GM19239 (cell line): ENCODE measurements at regions not wholly inside any gene's neighbourhood (a gene's known extent, or its start where the extent isn't known, plus 50 kb on each side); places are given as distances from the start of the nearest gene placed in this dataset.

Experiments used
- DNase-seq: peaks from one replicate; pipeline ENCODE4 v3.0.0; 2011; ENCODE audit warnings: low spot score; ENCODE audit not compliant: insufficient read length
- FAIRE-seq: peaks from 2 replicates; lab custom pipeline; 2011; peaks lifted over from hg19 to GRCh38; lab: Jason Lieb, UNC

DNA sequence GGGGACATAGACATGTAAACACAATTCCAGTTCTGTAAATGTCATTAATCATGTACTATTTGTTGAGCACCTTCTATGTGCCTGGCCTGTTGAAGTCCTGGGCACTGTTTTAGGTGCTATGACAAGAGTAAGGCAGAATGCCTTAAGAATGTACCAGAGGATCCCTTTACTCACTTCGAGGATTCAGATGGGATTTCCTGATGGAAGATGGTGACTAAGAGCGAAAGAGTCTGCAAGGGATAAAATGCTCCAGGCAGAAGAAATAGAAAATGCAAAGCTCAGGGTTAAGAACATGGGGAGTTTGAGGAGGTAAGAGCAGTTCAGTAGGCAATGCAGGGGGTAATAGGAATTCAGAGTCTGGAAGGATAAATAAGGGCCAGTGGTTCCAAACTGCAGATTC is 671.3 kb upstream of the TBX3 start:
- DNase-seq (no peak), FAIRE-seq (no peak)

DNA sequence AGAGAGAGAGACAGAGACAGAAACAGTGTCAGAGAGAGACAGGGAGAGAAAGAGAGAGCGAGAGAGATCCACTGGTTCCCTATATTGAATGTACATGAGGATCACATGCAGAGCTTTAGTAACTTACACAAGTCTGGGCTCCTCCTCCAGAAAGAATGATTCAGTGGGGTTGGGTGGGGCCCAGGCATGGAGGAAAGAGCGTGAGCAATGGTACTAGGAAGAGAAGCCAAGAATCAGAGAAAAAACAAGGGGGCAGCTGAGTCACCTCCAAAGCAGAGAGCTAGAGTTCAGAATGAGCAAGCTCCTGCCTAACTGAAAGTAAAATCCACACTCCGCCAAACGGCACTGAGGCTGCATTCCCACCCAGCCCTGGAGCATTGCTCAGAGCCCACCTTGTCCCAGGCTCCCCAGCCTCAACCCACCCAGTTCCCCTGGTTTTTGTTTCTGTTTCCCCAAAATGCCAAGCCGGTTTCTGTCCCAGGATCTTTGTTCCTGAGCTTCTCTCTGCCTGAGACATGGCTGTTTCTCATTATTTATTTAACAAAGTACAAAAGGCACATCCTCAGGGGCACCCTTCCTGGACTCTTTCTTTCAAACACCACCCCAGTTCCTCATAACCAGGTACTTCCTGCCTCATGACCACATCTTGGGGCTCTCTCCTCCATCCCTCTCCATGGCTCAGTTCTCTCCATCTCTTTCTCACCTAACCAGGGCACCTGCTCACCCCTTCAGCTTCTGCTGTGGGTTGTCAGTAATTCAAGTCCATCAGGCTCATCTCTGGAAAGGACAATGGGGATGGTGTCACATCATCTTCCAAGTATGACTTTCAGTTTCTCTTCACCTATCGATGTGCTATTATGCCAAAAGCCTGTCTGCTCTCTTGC is 670.3 kb upstream of the TBX3 start:
- FAIRE-seq (no peak), DNase-seq (no peak)

DNA sequence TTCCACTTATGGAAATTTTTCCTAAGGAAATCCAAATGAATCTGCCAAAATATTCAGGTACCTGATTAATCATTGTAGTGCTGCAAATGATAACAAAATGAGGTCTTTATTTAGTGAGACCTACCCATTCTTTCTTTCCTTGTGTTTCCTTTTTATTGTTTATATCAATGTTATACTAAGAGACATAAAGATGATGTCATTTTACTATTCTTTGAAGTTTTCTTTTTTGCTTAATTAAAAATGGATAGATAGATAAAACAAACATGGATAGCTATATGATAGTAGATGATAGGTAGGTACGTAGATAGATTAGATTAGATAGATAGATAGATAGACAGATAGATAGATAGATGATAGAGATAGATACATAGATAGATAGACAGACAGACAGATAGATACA is 669.5 kb upstream of the TBX3 start:
- no peak for FAIRE-seq

DNA sequence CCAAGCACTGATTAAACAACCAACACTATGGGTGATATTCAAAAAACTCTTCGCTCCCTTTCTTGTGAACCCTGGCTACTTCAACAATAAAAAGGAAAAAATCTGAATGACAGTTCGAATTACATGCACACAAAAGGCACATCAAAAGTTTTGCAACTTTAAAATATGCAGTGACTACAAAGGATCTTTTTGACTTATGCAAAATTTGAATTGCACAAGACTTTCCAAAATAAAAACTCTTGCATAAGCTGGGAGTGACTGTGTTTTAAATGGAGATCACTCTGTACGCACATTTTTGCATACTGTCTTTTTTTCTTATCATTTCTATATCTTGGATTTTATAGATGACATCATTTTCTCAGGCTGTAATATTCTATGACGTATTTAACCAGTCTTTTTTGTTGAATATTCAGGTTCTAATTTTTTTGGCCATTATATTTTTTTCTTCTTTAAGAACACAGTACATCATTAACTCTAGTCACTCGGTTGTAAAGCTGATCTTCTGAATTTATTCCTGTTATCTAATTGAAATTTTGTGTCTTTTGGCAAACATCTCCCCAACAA is 667.6 kb upstream of the TBX3 start:
- no peak for DNase-seq
- FAIRE-seq = no peak

More for the DNA sequence above, 669.5 kb upstream of the TBX3 start:
- no peak for DNase-seq

DNA sequence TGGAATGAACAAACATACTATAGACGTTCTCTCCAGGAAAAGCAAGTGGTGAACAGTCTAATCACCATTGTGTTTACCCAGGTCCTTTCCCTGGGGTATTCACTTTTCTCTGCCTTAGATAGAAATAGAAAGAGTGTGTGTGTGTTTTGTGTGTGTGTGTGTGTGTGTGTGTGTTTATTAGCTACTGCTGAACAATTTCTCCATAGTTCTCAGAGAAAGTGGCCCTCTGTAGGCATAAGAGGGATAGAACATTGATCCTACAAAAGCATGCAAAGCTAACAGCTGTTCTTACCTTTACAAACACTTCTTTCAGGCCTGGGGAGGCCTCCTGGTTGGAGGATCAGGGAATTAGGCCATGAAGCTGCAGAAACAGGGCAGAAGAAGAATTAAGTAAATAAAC is 665.7 kb upstream of the TBX3 start:
- DNase-seq = no peak

DNA sequence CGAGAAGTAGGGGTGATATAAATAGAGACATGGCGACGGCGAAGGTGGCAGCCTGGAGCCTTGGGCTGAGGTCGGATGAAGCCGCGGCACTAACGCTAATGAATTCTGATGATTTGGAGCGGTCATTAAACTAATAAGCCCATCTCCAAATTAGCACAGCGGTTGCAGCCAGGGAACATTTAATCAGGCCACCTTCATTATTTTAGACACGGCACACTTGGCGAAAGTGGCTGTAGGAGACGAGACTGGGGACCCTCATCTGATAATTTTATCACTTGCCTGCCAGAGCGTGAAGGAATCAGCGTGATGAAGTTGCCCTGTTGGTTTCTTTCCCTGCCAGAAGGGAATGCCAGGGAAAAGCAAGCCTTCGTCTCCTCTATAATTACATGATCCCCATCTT is 664.3 kb upstream of the TBX3 start:
- DNase-seq (no peak), FAIRE-seq (no peak)

More for the DNA sequence above, 665.7 kb upstream of the TBX3 start:
- FAIRE-seq = no peak

DNA sequence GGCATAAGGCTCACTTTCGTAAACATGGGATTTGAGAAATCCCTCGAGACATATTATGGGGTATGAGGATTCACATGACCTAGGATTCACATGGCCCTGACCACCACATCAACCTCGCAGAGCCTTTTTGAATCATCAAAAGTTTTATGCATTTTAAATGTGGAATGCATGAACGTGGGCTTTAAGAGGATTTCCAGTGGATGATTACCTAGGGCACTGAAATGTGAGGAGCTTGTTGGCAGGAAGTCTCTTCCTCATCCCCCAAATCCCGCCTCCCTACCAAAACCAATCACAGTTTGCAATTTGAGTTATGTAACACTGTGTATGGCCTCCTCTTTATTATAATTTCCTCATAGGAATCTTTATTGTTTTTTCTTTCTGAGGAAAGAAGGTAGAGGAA is 659.6 kb upstream of the TBX3 start:
- FAIRE-seq (no peak), DNase-seq (no peak)

DNA sequence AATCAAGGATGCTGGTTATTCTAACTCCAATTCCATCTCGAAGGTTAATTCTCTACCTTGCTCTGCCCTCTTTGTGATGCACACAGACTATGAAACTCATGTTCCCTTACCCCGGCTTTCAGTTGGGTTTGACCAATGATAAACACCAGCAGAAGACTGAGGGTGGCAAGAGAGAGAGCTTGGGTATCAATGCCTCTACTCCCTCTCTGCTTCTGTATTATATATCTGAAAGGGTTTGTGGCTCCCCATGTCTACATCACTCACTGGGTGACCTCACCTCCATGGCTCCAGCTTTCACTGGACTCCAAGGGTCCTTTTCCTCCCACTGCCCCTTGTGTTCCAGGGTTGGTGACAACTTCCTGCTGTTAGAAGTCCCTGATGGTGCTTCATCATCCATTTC is 659.0 kb upstream of the TBX3 start:
- DNase-seq = no peak
- no peak for FAIRE-seq

DNA sequence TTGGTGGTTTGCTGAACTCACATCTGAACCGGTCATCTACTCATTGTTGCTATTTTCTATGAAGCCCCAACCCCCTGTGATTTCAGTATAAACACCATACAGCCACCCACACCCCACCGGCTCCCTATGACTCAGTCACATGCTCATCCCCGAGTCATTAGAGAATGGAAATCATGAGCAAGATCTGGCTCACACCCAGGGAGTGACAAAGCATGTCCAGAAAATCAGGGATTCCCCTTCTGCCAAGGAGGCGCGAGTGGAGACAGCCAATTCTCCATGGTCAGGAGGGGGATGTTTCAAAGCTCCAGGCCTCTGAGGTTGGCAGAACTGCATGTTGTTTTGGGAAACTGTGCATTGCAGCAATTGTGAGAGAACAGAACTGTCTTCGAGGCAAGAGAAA is 657.5 kb upstream of the TBX3 start:
- DNase-seq (no peak), FAIRE-seq (no peak)

DNA sequence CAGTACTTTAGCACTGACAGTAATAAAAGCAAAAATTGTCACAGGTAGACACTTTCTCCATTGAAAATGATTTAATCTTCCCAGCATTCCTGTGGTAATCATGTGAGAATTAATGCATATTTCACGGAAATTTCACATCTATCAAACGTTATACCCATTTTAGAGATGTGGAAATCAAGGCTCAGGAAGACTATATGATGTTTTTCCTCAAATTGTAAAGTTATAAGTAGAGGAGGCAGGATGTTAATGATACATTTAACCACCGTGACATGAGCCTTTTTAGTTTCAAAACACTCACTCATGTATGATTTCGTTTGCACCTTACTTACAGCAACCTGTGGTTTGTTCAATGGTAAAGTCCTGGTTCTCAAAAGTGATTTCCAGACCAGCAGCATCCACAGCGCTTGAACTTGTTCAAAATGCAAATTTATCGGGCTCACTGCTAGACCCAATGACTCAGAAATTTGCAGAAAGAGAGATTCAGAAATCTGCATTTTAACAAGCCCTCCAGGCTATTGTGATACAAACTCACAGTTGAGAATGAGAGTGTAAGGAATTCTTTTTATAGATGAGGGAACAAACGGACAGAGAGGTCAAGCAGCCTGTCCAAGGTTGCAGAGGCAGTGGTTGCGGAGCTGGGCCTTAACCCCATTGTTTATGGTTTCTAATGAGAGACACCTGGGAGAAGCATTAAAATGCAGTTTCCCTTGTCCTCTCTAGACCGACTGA is 654.8 kb upstream of the TBX3 start:
- no peak for FAIRE-seq
- no peak for DNase-seq

DNA sequence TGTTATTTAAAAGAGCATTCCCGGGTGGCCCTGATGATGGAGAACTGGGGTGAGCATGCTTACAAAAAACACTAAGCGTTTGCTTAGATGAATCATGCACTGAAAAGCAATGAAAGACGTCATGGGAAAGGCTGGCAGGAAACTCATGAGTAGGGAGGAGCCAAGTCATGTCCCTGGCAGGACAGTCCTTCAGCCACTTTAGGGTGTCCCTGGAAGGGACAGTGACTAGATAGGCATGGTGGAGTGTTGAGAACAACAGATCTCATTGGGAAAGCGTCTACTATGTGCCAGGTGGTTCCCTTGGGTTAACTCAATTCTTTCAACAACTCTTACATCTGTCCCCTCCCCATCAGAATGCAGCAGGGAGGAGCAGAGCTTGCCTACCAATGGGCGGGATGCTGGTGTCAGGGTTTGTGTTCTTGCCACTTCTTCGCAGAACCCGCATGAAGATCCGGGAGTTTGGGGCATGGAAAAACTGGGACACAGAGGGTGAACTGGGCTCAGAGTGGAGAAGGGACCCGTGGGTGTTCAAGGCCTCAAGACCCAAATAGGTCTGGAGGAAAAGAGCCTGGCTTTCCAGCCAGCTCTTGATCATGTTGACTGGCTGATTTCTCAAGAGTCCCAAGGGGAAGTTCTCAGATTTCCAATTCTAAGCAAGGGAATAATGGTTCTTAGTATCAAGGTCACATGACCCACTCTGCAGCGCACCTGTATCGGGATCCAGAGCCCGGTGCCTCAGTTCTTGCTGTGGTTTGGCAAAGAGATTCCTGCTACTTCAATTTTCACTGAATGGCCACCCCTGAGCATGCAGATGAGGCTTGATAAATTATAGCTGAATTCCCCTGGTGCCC is 653.9 kb upstream of the TBX3 start:
- DNase-seq (no peak), FAIRE-seq (no peak)

DNA sequence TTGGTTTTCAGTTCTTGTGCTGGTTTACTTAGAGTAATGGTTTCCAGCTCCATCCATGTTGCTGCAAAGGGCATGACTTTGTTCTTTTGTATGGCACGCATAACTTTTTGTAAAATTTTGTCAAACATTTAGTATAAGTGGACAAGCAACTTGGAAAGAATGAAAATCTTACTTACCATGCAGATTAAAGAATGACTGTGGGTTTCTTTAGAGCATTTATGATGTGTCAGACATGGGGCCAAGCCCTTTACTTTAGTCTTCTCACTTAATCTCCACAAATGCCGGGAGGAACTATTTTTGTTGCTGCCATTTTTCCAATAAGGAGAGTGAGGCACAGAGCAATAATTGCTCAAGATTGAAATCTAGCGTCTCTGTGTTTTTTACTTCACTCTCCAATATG is 652.5 kb upstream of the TBX3 start:
- FAIRE-seq = no peak
- no peak for DNase-seq

DNA sequence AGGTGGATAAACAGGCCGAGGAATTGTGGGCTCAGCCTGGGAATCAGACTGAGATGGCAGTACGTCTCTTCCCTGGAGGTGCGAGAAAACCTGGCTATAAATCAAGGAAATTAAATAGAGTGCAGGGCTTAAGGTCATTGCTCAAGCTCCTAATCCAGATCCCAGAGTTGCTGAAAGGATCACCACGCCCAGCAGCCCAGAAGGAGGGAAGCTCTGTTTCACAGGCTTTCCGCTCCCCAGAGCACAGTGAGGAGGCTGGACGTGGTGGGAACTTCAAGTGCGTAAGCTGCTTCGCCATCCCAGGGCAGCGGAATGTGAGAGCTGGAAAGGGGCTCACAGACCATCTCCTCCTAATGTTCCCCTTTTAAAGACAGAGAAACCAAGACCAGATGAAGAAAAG is 651.6 kb upstream of the TBX3 start:
- no peak for DNase-seq
- FAIRE-seq = no peak

DNA sequence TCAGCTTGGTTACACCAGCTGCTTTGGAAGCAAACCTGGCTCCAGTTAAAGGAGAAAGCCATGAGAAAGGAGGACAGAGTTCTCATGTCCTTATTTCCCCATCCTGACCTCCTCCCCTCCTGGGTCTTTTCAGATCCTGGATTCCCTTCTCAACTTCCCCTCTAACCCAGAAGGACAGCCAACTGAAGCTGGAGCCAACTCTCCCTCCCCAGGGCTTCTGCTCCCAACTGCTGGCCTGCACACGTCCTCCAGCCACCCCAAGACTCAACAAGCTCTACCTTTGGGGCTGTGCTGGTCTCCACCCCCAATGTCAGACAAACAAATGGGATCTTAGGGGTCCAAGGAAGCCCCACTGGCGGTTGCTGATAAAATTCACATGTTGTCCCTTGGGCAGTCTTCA is 651.1 kb upstream of the TBX3 start:
- DNase-seq (no peak), FAIRE-seq (no peak)

DNA sequence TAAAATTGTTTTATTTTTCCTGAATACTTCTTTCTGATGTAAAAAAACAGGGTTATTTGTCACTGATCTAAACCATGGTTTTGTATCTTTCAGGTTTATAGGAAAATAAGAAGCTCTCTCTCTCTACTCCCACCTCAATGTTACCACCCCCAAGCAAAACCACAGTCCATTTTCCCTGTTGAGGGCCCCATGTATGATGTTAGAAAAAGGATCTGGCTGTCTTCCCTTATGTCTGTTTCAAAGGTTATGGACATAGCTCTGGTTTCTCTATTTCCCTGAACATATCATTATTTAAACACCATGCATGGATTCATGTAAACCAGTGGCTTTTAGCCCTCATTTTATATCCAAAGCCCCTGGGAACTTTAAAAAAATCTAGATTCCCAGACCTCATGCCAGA is 649.0 kb upstream of the TBX3 start:
- no peak for FAIRE-seq
- no peak for DNase-seq

DNA sequence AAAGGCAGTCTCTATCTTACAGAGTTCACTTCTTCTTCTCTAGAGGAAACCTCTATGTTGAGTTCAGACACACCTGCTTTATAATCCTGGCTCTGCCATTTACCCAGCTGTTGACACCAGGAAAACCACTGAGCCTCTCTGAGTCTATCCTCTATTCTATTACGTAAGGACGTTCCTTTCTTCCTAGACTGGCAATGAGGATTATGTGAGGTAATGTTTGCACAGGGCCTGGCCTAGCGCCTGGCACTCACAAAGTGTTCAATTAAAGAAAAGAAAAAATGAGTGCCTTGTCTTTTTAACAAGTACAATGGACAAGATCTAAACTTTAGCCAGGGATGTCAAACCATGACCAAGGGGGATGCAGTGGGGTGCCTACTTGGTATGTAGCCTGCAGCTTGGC is 641.9 kb upstream of the TBX3 start:
- FAIRE-seq (no peak), DNase-seq (no peak)

DNA sequence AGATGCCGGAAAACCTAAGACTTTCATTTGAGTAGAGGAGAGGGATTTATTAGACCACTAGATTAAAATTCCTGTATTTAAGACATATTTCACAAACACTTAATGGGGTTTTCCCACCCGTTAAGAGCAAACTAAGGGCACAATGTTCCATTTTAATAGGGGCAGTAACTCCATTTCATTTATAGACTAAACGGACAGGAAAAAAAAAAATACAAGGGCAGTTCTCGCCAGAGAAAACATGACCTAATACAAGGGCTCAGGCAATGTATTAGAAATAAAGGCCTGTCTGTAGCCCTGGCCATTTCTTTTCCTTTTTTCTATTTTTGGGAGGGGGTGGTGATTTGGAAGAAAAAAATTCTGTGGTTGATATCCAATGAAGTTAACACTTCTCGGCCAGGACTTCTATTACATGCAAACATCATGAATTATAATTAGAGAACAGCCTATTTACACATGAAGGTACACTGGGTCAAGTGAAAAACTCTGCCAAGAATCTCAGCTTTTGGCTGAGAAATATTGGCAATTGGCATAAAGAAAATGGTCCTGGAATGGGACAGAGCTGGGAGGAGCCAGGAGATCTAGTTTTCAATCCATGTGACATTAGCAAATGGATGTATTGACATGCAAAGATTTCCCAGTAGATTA is 641.1 kb upstream of the TBX3 start:
- FAIRE-seq (no peak), DNase-seq (no peak)

DNA sequence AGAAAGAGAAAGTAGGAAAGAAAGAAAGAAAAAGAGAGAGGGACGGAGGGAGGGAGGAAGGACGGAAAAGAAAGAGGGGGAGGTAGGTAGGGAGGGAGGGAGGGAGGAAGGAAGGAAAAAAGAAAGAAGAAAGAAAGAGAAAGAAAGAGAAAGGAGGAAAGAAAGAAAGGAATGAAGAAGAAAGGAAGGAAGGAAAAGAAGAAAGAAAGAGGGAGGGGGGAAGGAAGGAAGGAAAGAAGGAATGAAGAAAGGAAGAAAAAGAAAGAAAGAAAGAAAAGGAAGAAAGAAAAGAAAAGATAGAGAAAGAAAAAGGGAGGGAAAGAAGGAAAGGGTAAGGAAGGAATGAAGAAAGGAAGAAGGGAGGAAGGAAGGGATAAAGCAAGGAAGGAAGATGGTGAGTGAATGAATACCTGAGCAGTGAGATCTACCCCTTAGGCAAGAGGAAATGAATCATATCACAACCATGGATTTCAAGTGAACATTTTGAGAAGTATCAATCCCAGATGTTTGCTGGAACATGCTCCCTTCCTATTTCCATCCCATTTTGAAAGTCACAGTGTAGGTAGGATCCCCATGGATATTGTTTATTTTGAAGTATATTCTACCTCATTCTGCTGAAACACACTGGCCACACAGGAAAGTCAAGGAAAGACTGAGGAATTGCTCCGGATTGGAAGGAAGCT is 639.4 kb upstream of the TBX3 start:
- DNase-seq = no peak
- no peak for FAIRE-seq

DNA sequence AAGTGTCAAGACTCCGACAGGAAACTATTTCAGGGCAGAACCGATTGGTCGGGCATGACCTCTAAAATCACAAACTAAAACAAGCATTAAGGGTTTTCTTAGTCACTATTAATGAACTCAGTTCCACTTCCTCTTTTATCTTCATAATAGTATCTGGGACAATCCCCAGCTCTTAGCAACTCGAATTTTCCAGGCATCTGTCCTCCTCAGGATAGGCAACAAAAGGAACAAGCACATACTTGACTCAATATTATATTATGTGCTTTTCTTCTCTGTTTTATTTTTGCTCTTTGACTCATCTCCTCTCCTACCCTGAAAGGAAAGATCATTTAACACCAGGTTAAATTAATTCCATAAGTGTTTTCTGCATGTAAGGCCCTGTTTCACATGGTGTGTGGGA is 638.3 kb upstream of the TBX3 start:
- FAIRE-seq = no peak
- DNase-seq = peak; percentile 2
